Lower lobe of right lung (tissue), 2 donors: ENCODE measurements at regions not wholly inside any gene's neighbourhood (a gene's known extent, or its start where the extent isn't known, plus 50 kb on each side); places are given as distances from the start of the nearest gene placed in this dataset.

ENCODE experiments used
- ATAC-seq, 2 donors: fragments of 200-7000 bp; cut with Tn5 transposase; one replicate each; pipeline ENCODE4 v1.9.1; 2020 to 2022; ENCODE audit warnings: mild to moderate bottlenecking in 2 of 2, moderate library complexity in 2 of 2
- DNase-seq: peaks from one replicate; pipeline ENCODE4 v3.0.0-alpha.2; 2020
- H3K27ac ChIP-seq: fragments of 200-600 bp; one replicate; pipeline ENCODE4 v1.8.0; 2022
- H3K27me3 ChIP-seq: fragments of 200-600 bp; one replicate; pipeline ENCODE4 v1.8.0; 2022; ENCODE audit warnings: low read depth
- H3K36me3 ChIP-seq: fragments of 200-600 bp; one replicate; pipeline ENCODE4 v1.8.0; 2022; ENCODE audit warnings: mild to moderate bottlenecking
- H3K4me1 ChIP-seq: fragments of 200-600 bp; one replicate; pipeline ENCODE4 v1.8.0; 2022
- H3K4me3 ChIP-seq: fragments of 200-600 bp; one replicate; pipeline ENCODE4 v1.8.0; 2022; ENCODE audit warnings: mild to moderate bottlenecking
- H3K9me3 ChIP-seq: fragments of 200-600 bp; one replicate; pipeline ENCODE4 v1.8.0; 2022
- intact Hi-C: fragments of 100-400 bp; cut with DNase I; formaldehyde crosslinking; loops from one replicate; pipeline ENCODE4 v1.11.0; 2022
- TF ChIP-seq, protein P1 (sequence below): fragments of 200-600 bp; IDR thresholded peaks from one replicate; pipeline ENCODE4 v1.8.0; 2022; ENCODE audit warnings: antibody characterized with exemption, mild to moderate bottlenecking
- donor health status: DM: no; HTN: yes; CAD: no; lungs with severe emphysema.

DNA sequence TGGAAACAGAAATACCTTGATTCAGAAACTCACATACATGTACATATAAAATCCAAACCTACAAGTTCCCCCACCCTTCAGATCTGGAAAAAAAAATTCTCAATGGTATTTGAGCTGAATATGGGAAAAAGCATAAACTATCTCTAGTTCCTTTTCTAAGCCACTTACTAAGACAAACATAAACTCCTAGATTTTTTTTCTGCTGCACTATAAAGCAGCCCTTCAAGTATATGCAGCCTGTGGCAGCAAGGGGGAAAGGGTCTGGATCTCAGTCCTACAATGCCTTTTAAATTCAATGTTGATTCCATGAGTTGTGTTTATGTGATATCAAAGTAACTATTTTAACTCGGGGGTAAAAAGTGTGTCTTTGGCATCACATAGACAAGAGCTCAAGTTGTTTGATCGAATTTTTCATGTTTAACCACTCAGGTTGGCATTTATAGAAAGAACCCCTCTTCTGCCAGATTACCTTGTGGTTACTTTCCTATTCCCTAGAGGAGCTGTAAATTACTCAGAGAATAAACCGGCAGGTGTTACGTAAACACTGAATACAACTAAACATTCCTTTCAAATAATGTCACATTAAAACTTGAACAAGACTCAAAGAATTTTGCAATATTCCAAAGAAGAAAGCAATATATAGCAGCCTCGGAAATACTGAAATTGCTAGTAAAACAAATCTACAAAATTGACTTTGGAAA lies 91.8 kb upstream of the FER start:
- TF ChIP-seq, protein P1, sequence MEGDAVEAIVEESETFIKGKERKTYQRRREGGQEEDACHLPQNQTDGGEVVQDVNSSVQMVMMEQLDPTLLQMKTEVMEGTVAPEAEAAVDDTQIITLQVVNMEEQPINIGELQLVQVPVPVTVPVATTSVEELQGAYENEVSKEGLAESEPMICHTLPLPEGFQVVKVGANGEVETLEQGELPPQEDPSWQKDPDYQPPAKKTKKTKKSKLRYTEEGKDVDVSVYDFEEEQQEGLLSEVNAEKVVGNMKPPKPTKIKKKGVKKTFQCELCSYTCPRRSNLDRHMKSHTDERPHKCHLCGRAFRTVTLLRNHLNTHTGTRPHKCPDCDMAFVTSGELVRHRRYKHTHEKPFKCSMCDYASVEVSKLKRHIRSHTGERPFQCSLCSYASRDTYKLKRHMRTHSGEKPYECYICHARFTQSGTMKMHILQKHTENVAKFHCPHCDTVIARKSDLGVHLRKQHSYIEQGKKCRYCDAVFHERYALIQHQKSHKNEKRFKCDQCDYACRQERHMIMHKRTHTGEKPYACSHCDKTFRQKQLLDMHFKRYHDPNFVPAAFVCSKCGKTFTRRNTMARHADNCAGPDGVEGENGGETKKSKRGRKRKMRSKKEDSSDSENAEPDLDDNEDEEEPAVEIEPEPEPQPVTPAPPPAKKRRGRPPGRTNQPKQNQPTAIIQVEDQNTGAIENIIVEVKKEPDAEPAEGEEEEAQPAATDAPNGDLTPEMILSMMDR, result no peak
- ATAC-seq, result peak in 1 of 2 donors; percentile 81
- Histone ChIP-seq H3K36me3 (no peaks in the 10 kb centered on the region), H3K27ac (no peak overlapping the region), H3K27me3 (no peaks in the 10 kb centered on the region), H3K4me3 (no peak overlapping the region), H3K9me3 (no peaks in the 10 kb centered on the region), H3K4me1 (peaks cover 7% of the 10 kb centered on the region)
- intact Hi-C loops, result no loop called here
- DNase-seq, result no peak

DNA sequence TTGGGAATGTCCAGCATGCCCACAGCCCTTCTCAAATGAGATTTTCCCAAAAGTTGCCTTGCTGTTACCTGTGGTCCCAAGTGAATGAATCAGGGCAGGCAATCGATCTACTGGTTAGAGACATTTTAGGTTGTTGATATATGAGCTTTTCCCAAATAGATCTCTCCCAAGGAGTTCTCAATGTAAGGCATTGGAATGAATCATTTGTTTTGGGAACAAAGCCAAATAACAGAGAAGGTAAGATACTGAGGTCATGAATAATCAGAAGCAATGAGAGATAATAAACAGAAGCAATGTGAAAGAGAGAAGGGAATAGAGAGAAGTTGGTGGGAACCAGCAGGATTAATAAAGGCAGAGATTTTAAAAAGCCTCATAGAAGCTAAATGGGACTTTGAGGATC lies 93.6 kb upstream of the FER start:
- no peak for ATAC-seq

DNA sequence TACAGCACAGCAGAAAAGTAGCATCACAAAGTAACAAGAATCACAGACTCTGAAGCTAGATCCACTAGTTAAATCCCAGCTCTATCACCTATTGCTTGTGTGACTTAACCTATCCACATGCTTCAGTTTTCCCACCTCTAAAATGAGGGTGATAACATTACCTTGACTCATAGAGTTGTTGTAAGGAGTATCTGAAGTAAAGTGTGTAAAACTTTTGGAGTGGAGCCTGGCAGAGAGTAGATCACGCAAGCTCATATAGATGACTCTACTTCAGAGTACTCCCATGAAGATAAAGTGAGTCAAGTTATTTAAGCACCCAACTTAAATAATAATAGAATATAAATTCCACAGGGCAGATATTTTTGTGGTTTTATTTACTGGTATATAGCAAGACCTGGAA lies 94.5 kb upstream of the FER start:
- H3K4me3 ChIP-seq, result no peak overlapping the region
- H3K9me3 ChIP-seq, result no peaks in the 10 kb centered on the region
- no peaks in the 10 kb centered on the region for H3K27me3 ChIP-seq
- no peaks in the 10 kb centered on the region for H3K36me3 ChIP-seq
- ATAC-seq, result no peak
- DNase-seq, result no peak
- peaks cover 7% of the 10 kb centered on the region for H3K4me1 ChIP-seq
- H3K27ac ChIP-seq, result no peak overlapping the region
- intact Hi-C loops, result no loop called here
- TF ChIP-seq, protein P1, result no peak

More for the DNA sequence above, 93.6 kb upstream of the FER start:
- Histone ChIP-seq H3K27ac (no peak overlapping the region), H3K36me3 (no peaks in the 10 kb centered on the region), H3K4me1 (peaks cover 7% of the 10 kb centered on the region), H3K9me3 (no peaks in the 10 kb centered on the region), H3K27me3 (no peaks in the 10 kb centered on the region), H3K4me3 (no peak overlapping the region)
- intact Hi-C loops, result no loop called here
- TF ChIP-seq, protein P1, result no peak
- DNase-seq, result no peak

DNA sequence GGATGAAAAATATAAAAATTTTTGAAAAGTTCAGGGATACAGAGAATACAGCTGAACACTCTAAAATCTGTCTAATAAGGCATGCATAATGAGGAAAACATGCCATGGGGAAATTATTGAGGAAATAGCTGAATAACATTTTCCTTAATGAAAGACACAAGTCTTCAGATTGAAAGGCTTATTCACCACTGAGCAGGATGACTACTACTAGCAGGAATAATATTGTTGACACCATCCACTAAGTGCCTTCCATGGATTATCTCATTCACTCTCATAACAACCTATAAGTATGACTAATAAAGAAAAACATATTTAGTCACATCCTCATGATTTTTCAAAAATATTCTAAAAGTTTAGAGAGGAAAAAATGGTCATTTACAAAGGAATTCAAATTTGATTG lies 96.7 kb upstream of the FER start:
- Histone ChIP-seq H3K36me3 (no peaks in the 10 kb centered on the region), H3K9me3 (peaks cover 7% of the 10 kb centered on the region), H3K4me3 (no peak overlapping the region), H3K27ac (no peak overlapping the region), H3K4me1 (peaks cover 4% of the 10 kb centered on the region), H3K27me3 (no peaks in the 10 kb centered on the region)
- TF ChIP-seq, protein P1, result no peak
- ATAC-seq (no peak), DNase-seq (no peak)
- intact Hi-C loops, result no loop called here

DNA sequence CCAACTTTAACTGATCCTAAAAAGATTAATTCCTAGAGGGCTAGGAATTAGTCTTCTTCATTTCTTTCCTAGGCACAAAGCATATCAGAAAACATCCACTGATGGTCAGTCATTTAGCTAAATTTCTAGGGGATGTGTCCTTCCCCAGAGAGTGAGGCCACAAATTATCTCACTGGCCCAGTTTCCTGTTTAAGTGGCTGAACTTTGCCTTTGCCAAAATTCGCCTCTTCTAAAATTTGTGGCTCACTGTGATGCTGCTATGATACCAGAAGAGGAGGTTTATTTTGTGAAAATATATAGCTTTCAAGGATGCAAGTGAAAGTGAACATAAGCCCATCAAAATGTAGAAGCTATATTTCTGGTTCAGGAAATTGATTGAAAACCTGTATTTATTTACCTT lies 98.1 kb upstream of the FER start:
- TF ChIP-seq, protein P1, result no peak
- intact Hi-C loops, result no loop called here
- Histone ChIP-seq H3K9me3 (peaks cover 7% of the 10 kb centered on the region), H3K36me3 (no peaks in the 10 kb centered on the region), H3K27ac (no peak overlapping the region), H3K27me3 (no peaks in the 10 kb centered on the region), H3K4me1 (no peaks in the 10 kb centered on the region), H3K4me3 (no peak overlapping the region)
- ATAC-seq, result no peak
- no peak for DNase-seq
